ENCODE measurements at regions not wholly inside any gene's neighbourhood (a gene's known extent, or its start where the extent isn't known, plus 50 kb on each side); places are given as distances from the start of the nearest gene placed in this dataset.

DNA sequence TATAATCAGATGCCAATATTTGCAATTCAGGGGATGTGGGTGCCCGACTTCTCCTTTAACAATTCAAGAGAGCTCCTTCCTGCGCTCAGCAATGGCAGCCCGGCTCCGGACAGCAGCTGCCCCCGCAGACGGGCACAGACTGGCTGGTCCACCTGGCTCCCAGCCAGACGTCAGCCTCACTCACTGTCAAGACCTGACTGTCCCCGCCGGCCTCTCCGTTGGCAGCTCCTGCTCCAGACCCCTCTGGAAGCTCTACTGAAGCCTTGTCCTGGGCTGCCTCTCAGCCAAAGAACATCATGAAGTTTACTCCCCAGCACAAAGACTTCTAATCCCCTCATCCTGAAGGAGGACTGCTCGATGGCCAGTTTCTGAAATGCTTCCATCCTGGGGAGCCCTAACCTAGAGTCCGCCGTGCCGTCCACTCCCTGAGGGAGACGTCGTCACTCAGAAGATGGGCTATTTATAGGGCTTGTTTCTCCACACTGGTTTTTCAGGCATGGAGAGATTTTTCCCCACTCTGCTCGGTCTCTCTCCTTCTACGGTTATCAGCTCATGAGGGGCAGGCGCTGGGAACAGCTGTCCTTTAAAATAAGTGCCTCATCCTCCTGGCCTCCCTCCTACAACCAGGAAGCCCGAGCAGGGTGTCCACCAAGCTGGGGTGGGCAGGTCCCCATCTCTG lies 126.2 kb downstream of the RFLNA start:
- TF ChIP-seq CTCF (conservative IDR thresholded peaks at IDR 0.05) (no peak), ZFX (IDR thresholded peaks at IDR 0.05) (no peak)
- no peak overlapping the region for H3K27ac ChIP-seq

GRCh38 chr12:124420041-124420995 lies 125.4 kb downstream of the RFLNA start:
- TF ChIP-seq ZFX (IDR thresholded peaks at IDR 0.05) (no peak), CTCF (conservative IDR thresholded peaks at IDR 0.05) (no peak)
- H3K27ac ChIP-seq: no peak overlapping the region

GRCh38 chr12:124419292-124420040 lies 124.6 kb downstream of the RFLNA start:
- TF ChIP-seq ZFX (IDR thresholded peaks at IDR 0.05) (no peak), CTCF (conservative IDR thresholded peaks at IDR 0.05) (no peak)
- H3K27ac ChIP-seq: no peak overlapping the region

- H3K27ac ChIP-seq: no peak overlapping the region
- no peak for TF ChIP-seq CTCF (conservative IDR thresholded peaks at IDR 0.05)
- TF ChIP-seq ZFX (IDR thresholded peaks at IDR 0.05): no peak
These were observed 123.9 kb downstream of the RFLNA start for GRCh38 chr12:124418791-124419190.

DNA sequence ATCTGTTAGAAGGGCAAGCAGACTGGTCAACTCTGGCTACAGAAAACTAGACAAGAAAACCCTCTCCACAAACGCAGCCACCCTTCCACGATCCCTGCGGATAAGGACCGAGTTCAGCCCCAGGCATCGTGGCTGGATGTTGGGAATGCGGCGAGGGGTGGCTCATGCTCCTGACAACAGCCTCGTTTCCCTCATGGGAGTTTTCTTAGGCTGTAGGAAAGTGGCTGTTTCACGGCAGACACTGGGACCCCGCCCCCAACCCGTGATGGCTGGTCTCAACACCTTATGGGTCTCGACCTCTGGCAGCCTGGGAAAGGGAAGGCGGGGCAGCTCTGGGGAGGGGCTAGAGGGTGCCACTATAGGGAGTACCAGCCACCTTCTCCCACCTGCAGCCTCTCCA lies 123.3 kb downstream of the RFLNA start:
- no peak for TF ChIP-seq ZFX (IDR thresholded peaks at IDR 0.05)
- no peak for TF ChIP-seq CTCF (conservative IDR thresholded peaks at IDR 0.05)
- no peak overlapping the region for H3K27ac ChIP-seq

GRCh38 chr12:124416516-124417395 lies 121.9 kb downstream of the RFLNA start:
- no peak for TF ChIP-seq ZFX (IDR thresholded peaks at IDR 0.05)
- TF ChIP-seq CTCF (conservative IDR thresholded peaks at IDR 0.05): no peak
- no peak overlapping the region for H3K27ac ChIP-seq

All from C4-2B (cell line).